Spleen (tissue), 7 donors: ENCODE measurements at regions not wholly inside any gene's neighbourhood (a gene's known extent, or its start where the extent isn't known, plus 50 kb on each side); places are given as distances from the start of the nearest gene placed in this dataset.

ENCODE experiments used
- CTCF ChIP-seq, 11 experiments: fragments of 200-600 bp in 7 of 11; fragments of 450-650 bp in 4 of 11; sonication (generic) in 4 of 11; IDR thresholded peaks in 8 of 11; conservative IDR thresholded peaks in 3 of 11; 1 replicate in 7 of 11; 2 replicates in 4 of 11; pipeline versions ENCODE4 v1.4.0 to v1.8.0; 2016 to 2021; ENCODE audit warnings: antibody characterized with exemption in 11 of 11, inconsistent platforms in 4 of 11, mild to moderate bottlenecking in 1 of 11
- POLR2A ChIP-seq, 3 donors: fragments of 450-650 bp; IDR thresholded peaks; one replicate each; pipeline ENCODE4 v1.5.1; 2017; ENCODE audit warnings: antibody characterized with exemption in 3 of 3, mild to moderate bottlenecking in 1 of 3
- POLR2AphosphoS5 ChIP-seq, 3 donors: sonication (generic); formaldehyde crosslinking; IDR thresholded peaks; one replicate each; pipeline ENCODE4 v1.5.1; 2017; ENCODE audit warnings: antibody characterized with exemption in 3 of 3
- donor health status: DM: no; HTN: no; CAD: no; lungs with moderate emphysema.
- donor health status: DM: no; HTN: no; CAD: no.
- donor health status: DM: no; HTN: no; CAD: no.

GRCh38 chr2:144935736-144936135, 415.8 kb upstream of the ZEB2 start:
- TF ChIP-seq CTCF (IDR thresholded peaks at IDR 0.05 in 8 of 11, conservative IDR thresholded peaks at IDR 0.05 in 3 of 11) (no peak), POLR2A (IDR thresholded peaks at IDR 0.05) (no peak), POLR2AphosphoS5 (IDR thresholded peaks at IDR 0.05) (no peak)
